ENCODE measurements at regions not wholly inside any gene's neighbourhood (a gene's known extent, or its start where the extent isn't known, plus 50 kb on each side); places are given as distances from the start of the nearest gene placed in this dataset.

DNA sequence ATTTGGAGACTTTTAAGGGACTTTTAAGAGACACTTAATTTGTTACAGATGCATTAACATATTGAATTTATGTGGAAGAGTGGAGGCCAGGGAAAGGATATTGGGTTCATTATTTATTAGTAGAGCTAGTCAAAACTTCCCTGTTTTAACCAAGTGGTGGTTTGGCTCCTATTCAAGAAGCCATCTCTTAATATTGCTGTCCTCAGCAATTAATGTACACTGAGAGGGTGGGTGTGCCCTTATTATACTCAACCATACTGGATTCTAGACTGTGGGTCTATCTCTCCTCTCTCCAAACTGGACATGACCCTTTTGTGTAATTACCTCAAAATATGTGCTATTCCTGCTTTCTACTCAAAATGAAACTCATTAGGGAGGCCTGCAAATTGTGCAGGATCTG lies 398.7 kb upstream of the DDHD1 start:
- no peak for DNase-seq (ENCODE audit: low spot score)

DNA sequence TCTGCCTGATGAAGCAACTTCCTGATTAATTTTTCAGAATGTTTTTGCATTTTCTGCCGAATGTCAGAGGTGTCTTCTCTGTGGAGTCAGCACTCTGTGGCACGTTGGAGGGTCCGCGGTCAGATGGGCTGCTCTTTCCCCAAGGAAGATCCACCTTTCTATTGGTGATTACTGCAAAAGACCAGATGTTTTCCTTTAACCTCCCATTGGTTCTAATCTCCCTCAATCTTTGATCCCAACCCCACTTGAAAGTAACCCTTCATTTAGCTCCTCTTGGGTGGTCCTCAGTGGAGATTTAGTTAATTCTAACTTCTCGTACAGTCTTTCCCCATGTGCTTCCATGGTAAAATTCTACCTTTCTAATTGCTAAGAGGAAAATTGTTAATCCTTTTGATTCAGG lies 397.7 kb upstream of the DDHD1 start:
- no peak overlapping the region for H3K27ac ChIP-seq
- TF ChIP-seq POLR2AphosphoS5 (IDR thresholded peaks at IDR 0.05) = no peak
- no peak for TF ChIP-seq POLR2A (IDR thresholded peaks at IDR 0.05)
- TF ChIP-seq, protein P1, sequence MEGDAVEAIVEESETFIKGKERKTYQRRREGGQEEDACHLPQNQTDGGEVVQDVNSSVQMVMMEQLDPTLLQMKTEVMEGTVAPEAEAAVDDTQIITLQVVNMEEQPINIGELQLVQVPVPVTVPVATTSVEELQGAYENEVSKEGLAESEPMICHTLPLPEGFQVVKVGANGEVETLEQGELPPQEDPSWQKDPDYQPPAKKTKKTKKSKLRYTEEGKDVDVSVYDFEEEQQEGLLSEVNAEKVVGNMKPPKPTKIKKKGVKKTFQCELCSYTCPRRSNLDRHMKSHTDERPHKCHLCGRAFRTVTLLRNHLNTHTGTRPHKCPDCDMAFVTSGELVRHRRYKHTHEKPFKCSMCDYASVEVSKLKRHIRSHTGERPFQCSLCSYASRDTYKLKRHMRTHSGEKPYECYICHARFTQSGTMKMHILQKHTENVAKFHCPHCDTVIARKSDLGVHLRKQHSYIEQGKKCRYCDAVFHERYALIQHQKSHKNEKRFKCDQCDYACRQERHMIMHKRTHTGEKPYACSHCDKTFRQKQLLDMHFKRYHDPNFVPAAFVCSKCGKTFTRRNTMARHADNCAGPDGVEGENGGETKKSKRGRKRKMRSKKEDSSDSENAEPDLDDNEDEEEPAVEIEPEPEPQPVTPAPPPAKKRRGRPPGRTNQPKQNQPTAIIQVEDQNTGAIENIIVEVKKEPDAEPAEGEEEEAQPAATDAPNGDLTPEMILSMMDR (IDR thresholded peaks at IDR 0.05) = no peak
- WGBS = 72% methylated on average over 5 of the region's 5 CpGs
- intact Hi-C loops (cut with DNase I) = no loop called here
- no peaks in the 10 kb centered on the region for H3K9me3 ChIP-seq
- no peaks in the 10 kb centered on the region for H3K36me3 ChIP-seq
- H3K4me1 ChIP-seq (replicated peaks) = no peaks in the 10 kb centered on the region
- H3K27me3 ChIP-seq (replicated peaks; ENCODE audit: insufficient read depth) = no peaks in the 10 kb centered on the region
- no peak for DNase-seq (ENCODE audit: low spot score)
- no peak overlapping the region for H3K4me3 ChIP-seq

More for the DNA sequence above, 398.7 kb upstream of the DDHD1 start:
- no peaks in the 10 kb centered on the region for H3K9me3 ChIP-seq
- no peaks in the 10 kb centered on the region for H3K4me1 ChIP-seq (replicated peaks)
- H3K4me3 ChIP-seq = no peak overlapping the region
- H3K27me3 ChIP-seq (replicated peaks; ENCODE audit: insufficient read depth) = no peaks in the 10 kb centered on the region
- intact Hi-C loops (cut with DNase I) = no loop called here
- TF ChIP-seq, protein P1 (IDR thresholded peaks at IDR 0.05) = no peak
- TF ChIP-seq POLR2AphosphoS5 (IDR thresholded peaks at IDR 0.05) = no peak
- TF ChIP-seq POLR2A (IDR thresholded peaks at IDR 0.05) = no peak
- H3K27ac ChIP-seq = no peak overlapping the region
- no peaks in the 10 kb centered on the region for H3K36me3 ChIP-seq

DNA sequence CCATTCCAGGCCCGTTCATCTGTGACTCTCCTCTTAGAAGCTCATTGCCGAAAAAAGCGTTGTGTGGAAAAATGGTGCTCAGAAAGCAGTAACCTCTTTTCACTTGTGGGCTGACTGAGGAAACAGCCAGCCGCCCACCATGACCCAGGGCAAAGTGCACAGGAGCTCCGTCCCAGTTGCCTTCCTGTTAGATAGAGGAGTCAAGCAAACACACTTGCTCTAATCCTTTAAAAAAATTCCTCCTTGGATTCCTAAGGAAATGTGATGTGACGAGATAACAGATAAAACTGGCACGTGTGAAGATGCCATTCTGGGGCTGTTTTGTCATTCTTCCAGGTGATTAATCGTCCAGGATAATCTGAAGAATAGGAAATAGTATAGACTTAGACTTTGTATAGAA lies 396.8 kb upstream of the DDHD1 start:
- Histone ChIP-seq H3K27ac (no peak overlapping the region), H3K27me3 (replicated peaks; ENCODE audit: insufficient read depth) (no peaks in the 10 kb centered on the region), H3K4me3 (no peak overlapping the region), H3K4me1 (replicated peaks) (no peaks in the 10 kb centered on the region), H3K36me3 (no peaks in the 10 kb centered on the region), H3K9me3 (no peaks in the 10 kb centered on the region)
- TF ChIP-seq POLR2AphosphoS5 (IDR thresholded peaks at IDR 0.05) (no peak), POLR2A (IDR thresholded peaks at IDR 0.05) (no peak)
- TF ChIP-seq, protein P1 (IDR thresholded peaks at IDR 0.05) = no peak
- 71% methylated on average over 8 of the region's 8 CpGs for WGBS
- DNase-seq (ENCODE audit: low spot score) = no peak
- intact Hi-C loops (cut with DNase I) = no loop called here

DNA sequence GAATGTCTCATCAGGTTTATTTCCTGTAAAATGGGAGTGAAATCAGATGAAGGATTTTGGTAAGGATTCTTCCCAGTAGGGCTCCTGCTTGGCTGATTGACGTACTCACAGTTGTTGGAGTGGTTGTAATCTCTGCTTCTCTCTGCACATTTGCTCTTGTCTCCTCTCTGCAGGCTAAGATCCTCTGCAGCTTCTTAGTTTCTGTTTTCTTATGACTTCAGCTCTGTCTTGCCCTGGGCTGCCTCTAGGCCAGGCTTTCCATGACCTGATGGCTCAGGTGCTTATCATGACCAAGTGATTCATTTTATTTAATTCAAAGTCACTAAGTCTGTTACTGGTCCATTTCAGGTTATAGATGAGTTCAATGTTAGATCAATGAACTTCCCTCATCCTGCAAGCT lies 394.5 kb upstream of the DDHD1 start:
- Histone ChIP-seq H3K27ac (no peak overlapping the region), H3K4me3 (no peak overlapping the region), H3K36me3 (no peaks in the 10 kb centered on the region), H3K27me3 (replicated peaks; ENCODE audit: insufficient read depth) (no peaks in the 10 kb centered on the region), H3K4me1 (replicated peaks) (peaks cover 4% of the 10 kb centered on the region), H3K9me3 (no peaks in the 10 kb centered on the region)
- no peak for TF ChIP-seq POLR2AphosphoS5 (IDR thresholded peaks at IDR 0.05)
- no peak for TF ChIP-seq POLR2A (IDR thresholded peaks at IDR 0.05)
- TF ChIP-seq, protein P1 (IDR thresholded peaks at IDR 0.05) = no peak
- DNase-seq (ENCODE audit: low spot score) = no peak
- intact Hi-C loops (cut with DNase I) = no loop called here
- WGBS = 100% methylated on average over 1 of the region's 1 CpG

DNA sequence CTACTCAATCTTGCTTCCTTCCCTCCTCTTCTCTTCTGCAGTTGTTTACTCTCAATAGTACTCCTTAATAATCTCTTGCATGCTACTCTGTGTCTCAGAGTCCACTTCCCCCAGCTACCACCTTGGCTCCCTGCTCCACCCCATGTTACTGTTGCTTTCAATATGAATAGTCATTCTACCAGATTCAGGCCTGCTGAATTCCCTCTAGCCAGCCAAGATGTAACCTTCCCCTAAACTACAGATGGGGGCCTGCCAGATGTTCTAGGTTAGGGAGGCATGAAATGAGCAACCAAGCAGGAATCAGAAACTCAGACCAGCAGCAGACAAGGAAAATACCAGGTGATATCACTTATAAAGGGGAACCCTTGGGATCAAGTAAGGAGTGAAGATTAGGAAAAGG lies 392.1 kb upstream of the DDHD1 start:
- no peak for DNase-seq (ENCODE audit: low spot score)
- Histone ChIP-seq H3K27ac (no peak overlapping the region), H3K9me3 (no peaks in the 10 kb centered on the region), H3K27me3 (replicated peaks; ENCODE audit: insufficient read depth) (no peaks in the 10 kb centered on the region), H3K36me3 (no peaks in the 10 kb centered on the region), H3K4me1 (replicated peaks) (peaks cover 4% of the 10 kb centered on the region), H3K4me3 (no peak overlapping the region)
- TF ChIP-seq POLR2A (IDR thresholded peaks at IDR 0.05) = no peak
- TF ChIP-seq, protein P1 (IDR thresholded peaks at IDR 0.05) = no peak
- TF ChIP-seq POLR2AphosphoS5 (IDR thresholded peaks at IDR 0.05) = no peak
- intact Hi-C loops (cut with DNase I) = no loop called here
